GM13977 (cell line): ENCODE measurements at regions not wholly inside any gene's neighbourhood (a gene's known extent, or its start where the extent isn't known, plus 50 kb on each side); places are given as distances from the start of the nearest gene placed in this dataset.

Experiments
- DNase-seq: peaks from one replicate; pipeline ENCODE4 v3.0.0; 2012; ENCODE audit warnings: low spot score
- CTCF ChIP-seq: IDR thresholded peaks from 2 replicates; pipeline ENCODE4 v1.5.1; 2012; ENCODE audit warnings: mild to moderate bottlenecking, control low read depth; ENCODE audit not compliant: insufficient read depth; ENCODE audit errors: extremely low read depth, missing control alignments
- in situ Hi-C: fragments of 300-500 bp; cut with MboI; formaldehyde crosslinking; loops from one replicate; pipeline ENCODE4 v1.12.0; 2022; ENCODE audit warnings: low sequenced_read_pairs, low pct_unique_long_range_greater_than_20kb, mixed read lengths, inconsistent platforms; ENCODE audit not compliant: unreplicated experiment

GRCh38 chr6:4297348-4297747 is 162.0 kb upstream of the ECI2 start:
- in situ Hi-C loops, result no loop called here
- TF ChIP-seq CTCF, result no peak
- DNase-seq, result no peak

GRCh38 chr6:4296552-4296951 is 161.2 kb upstream of the ECI2 start:
- in situ Hi-C loops, result no loop called here
- DNase-seq, result no peak
- TF ChIP-seq CTCF, result no peak

- no peak for TF ChIP-seq CTCF
- DNase-seq, result no peak
- in situ Hi-C loops, result no loop called here
Measured at GRCh38 chr6:4295783-4296155, 160.4 kb upstream of the ECI2 start.

- in situ Hi-C loops, result no loop called here
- no peak for TF ChIP-seq CTCF
- no peak for DNase-seq
Measured at GRCh38 chr6:4295058-4295782, 159.8 kb upstream of the ECI2 start.

- no peak for TF ChIP-seq CTCF
- in situ Hi-C loops, result no loop called here
Measured at GRCh38 chr6:4294636-4295035, 159.3 kb upstream of the ECI2 start.

GRCh38 chr6:4291453-4292403 is 156.4 kb upstream of the ECI2 start:
- no peak for TF ChIP-seq CTCF
- in situ Hi-C loops, result no loop called here
- DNase-seq, result no peak

More at GRCh38 chr6:4294636-4295035, 159.3 kb upstream of the ECI2 start:
- no peak for DNase-seq
